Body of pancreas (tissue), 4 donors: ENCODE measurements at regions not wholly inside any gene's neighbourhood (a gene's known extent, or its start where the extent isn't known, plus 50 kb on each side); places are given as distances from the start of the nearest gene placed in this dataset.

ENCODE experiments used
- POLR2A ChIP-seq, 3 donors: fragments of 450-650 bp; IDR thresholded peaks; one replicate each; pipeline ENCODE4 v1.6.1; 2016; ENCODE audit warnings: antibody characterized with exemption in 3 of 3, mild to moderate bottlenecking in 2 of 3
- TF ChIP-seq, protein P1 (sequence below), 7 experiments: fragments of 450-650 bp in 4 of 7; fragments of 200-600 bp in 3 of 7; sonication (generic) in 3 of 7; IDR thresholded peaks; one replicate each; pipeline ENCODE4 v1.5.1; 2016 to 2019; ENCODE audit warnings: antibody characterized with exemption in 7 of 7

DNA sequence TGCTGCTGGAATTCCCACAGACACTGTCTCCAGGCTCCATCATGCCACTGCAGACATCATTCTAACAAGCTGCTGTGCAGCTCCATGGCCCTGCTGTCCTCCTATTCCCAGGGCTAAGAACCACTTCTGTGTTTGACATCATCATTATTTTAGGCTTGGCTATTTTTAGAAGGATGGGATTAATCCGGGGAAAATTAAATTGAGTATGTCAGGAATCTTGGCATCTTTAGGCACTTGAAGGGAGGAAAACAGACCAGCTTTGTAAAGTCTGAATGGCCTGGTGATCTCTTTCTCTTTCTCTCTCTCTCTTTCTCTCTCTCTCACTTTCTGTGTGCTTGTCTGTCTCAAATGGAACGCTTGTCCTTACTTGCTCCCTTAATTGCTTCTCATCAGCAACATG, 568.3 kb upstream of the FLRT2 start:
- TF ChIP-seq, protein P1, sequence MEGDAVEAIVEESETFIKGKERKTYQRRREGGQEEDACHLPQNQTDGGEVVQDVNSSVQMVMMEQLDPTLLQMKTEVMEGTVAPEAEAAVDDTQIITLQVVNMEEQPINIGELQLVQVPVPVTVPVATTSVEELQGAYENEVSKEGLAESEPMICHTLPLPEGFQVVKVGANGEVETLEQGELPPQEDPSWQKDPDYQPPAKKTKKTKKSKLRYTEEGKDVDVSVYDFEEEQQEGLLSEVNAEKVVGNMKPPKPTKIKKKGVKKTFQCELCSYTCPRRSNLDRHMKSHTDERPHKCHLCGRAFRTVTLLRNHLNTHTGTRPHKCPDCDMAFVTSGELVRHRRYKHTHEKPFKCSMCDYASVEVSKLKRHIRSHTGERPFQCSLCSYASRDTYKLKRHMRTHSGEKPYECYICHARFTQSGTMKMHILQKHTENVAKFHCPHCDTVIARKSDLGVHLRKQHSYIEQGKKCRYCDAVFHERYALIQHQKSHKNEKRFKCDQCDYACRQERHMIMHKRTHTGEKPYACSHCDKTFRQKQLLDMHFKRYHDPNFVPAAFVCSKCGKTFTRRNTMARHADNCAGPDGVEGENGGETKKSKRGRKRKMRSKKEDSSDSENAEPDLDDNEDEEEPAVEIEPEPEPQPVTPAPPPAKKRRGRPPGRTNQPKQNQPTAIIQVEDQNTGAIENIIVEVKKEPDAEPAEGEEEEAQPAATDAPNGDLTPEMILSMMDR (IDR thresholded peaks at IDR 0.05): no peak
- TF ChIP-seq POLR2A (IDR thresholded peaks at IDR 0.05): no peak
